Peyer's patch (tissue), 4 donors: ENCODE measurements at regions not wholly inside any gene's neighbourhood (a gene's known extent, or its start where the extent isn't known, plus 50 kb on each side); places are given as distances from the start of the nearest gene placed in this dataset.

Experiments
- CTCF ChIP-seq, 6 experiments: fragments of 450-650 bp in 4 of 6; fragments of 200-600 bp in 2 of 6; sonication (generic) in 1 of 6; IDR thresholded peaks; one replicate each; pipeline ENCODE4 v1.5.1; 2017 to 2019; ENCODE audit warnings: antibody characterized with exemption in 6 of 6, mild to moderate bottlenecking in 3 of 6, moderate library complexity in 1 of 6
- POLR2A ChIP-seq, 2 donors: fragments of 450-650 bp; IDR thresholded peaks; one replicate each; pipeline ENCODE4 v1.5.1; 2017; ENCODE audit warnings: antibody characterized with exemption in 2 of 2, mild to moderate bottlenecking in 2 of 2, moderate library complexity in 2 of 2

DNA sequence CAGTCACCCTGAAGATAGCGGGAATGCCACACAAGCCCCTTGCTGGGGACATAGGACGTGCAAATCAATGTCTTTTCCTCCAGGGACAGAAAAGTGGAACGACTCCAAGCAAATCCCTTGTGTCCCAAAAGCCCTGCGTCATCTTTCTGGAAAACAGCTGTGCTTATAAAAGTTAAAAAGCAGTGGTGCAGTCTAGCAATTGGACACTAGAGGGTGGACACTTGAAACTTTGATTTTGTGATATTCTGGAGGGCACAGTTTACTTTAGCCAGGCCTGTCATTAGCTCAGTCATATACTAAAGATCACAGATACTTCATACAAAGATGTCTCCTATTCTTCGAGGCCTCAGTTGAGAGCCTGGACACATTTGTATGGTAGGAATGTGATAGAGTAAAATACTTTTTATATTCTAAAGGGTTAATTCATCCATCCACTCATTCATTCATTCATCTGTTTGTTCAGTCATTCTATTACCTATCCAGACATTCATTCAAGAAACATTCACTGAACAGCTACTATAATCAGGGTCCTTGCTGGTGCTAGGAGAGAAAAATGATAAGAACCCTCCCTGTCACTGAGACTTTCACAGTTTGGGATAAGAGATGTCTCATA, 63.8 kb upstream of the ANKRD34C start:
- TF ChIP-seq CTCF (IDR thresholded peaks at IDR 0.05) (no peak), POLR2A (IDR thresholded peaks at IDR 0.05) (no peak)
